ENCODE measurements at regions not wholly inside any gene's neighbourhood (a gene's known extent, or its start where the extent isn't known, plus 50 kb on each side); places are given as distances from the start of the nearest gene placed in this dataset.

- TF ChIP-seq YY1 (IDR thresholded peaks at IDR 0.05; ENCODE audit: insufficient read depth, insufficient read length) = no peak
- no peak for TF ChIP-seq SUZ12 (IDR thresholded peaks at IDR 0.05; ENCODE audit: extremely low read depth, insufficient read depth, insufficient read length)
Observed at GRCh38 chr1:29809446-29810120, 573.3 kb downstream of the PTPRU start.

Measured in NT2/D1 (cell line).